Astrocyte of the cerebellum (primary cell): ENCODE measurements at regions not wholly inside any gene's neighbourhood (a gene's known extent, or its start where the extent isn't known, plus 50 kb on each side); places are given as distances from the start of the nearest gene placed in this dataset.

Source experiments
- DNase-seq: peaks from one replicate; pipeline ENCODE4 v3.0.0-alpha.2; 2011; ENCODE audit warnings: low read depth
- H3K4me3 ChIP-seq: 2 replicates; pipeline ENCODE4 v1.5.1; 2011; ENCODE audit warnings: mild to moderate bottlenecking, low read depth, low read length, moderate library complexity
- CTCF ChIP-seq: IDR thresholded peaks from 2 replicates; pipeline ENCODE4 v1.5.1; 2012; ENCODE audit warnings: low read length, low read depth, moderate library complexity, mild to moderate bottlenecking; ENCODE audit errors: missing control alignments
- in situ Hi-C: cut with HindIII; loops from 2 replicates; pipeline ENCODE4 v1.10.0; 2017; ENCODE audit warnings: low sequenced_read_pairs

GRCh38 chr5:161149078-161149477 is 297.1 kb upstream of the ATP10B start:
- no peak for DNase-seq
- in situ Hi-C loops: no loop called here
- no peak for TF ChIP-seq CTCF
- H3K4me3 ChIP-seq: no peak overlapping the region

GRCh38 chr5:161138751-161139455 is 286.9 kb upstream of the ATP10B start:
- no peak overlapping the region for H3K4me3 ChIP-seq
- DNase-seq: no peak
- in situ Hi-C loops: no loop called here
- no peak for TF ChIP-seq CTCF

GRCh38 chr5:161134956-161135355 is 282.9 kb upstream of the ATP10B start:
- H3K4me3 ChIP-seq: no peak overlapping the region
- no peak for TF ChIP-seq CTCF
- in situ Hi-C loops: no loop called here
- DNase-seq: no peak

- TF ChIP-seq CTCF: no peak
- in situ Hi-C loops: no loop called here
- no peak for DNase-seq
- H3K4me3 ChIP-seq: no peak overlapping the region
Measured at GRCh38 chr5:161134083-161134482, 282.1 kb upstream of the ATP10B start.

- in situ Hi-C loops: no loop called here
- no peak for DNase-seq
- no peak for TF ChIP-seq CTCF
- H3K4me3 ChIP-seq: no peak overlapping the region
Measured at GRCh38 chr5:161115941-161116340, 263.9 kb upstream of the ATP10B start.

- in situ Hi-C loops: loop anchor here (5.0 kb wide), 2 partner anchors 45 to 80 kb away; no protein-coding TSS in a partner anchor
- TF ChIP-seq CTCF: no peak
- no peak overlapping the region for H3K4me3 ChIP-seq
- DNase-seq: no peak
Measured at GRCh38 chr5:161112371-161112770, 260.4 kb upstream of the ATP10B start.
